Left lung (tissue), 4 donors: ENCODE measurements at regions not wholly inside any gene's neighbourhood (a gene's known extent, or its start where the extent isn't known, plus 50 kb on each side); places are given as distances from the start of the nearest gene placed in this dataset.
A peak's percentile ranks its signal among the peaks of the same experiment; 100 is the strongest.

ENCODE experiments used
- ATAC-seq: fragments of 200-7000 bp; cut with Tn5 transposase; one replicate; pipeline ENCODE4 v1.9.1; 2020; ENCODE audit warnings: moderate library complexity
- DNase-seq, 4 donors: peaks; one replicate each; pipeline ENCODE4 v3.0.0-alpha.2; 2013 to 2020
- H3K27ac ChIP-seq, 2 donors: fragments of 200-600 bp; sonication (generic) in 1 of 2; one replicate each; pipeline versions ENCODE4 v1.5.0 to v1.8.0; 2020 to 2021
- H3K27me3 ChIP-seq, 2 donors: fragments of 200-600 bp; sonication (generic) in 1 of 2; one replicate each; pipeline versions ENCODE4 v1.5.0 to v1.8.0; 2020 to 2021
- H3K36me3 ChIP-seq, 2 donors: fragments of 200-600 bp; sonication (generic) in 1 of 2; one replicate each; pipeline versions ENCODE4 v1.5.0 to v1.8.0; 2020 to 2021
- H3K4me1 ChIP-seq, 2 donors: fragments of 200-600 bp; one replicate each; pipeline ENCODE4 v1.8.0; 2021
- H3K4me3 ChIP-seq, 2 donors: fragments of 200-600 bp; sonication (generic) in 1 of 2; one replicate each; pipeline versions ENCODE4 v1.5.0 to v1.8.0; 2020 to 2021; ENCODE audit warnings: mild to moderate bottlenecking in 1 of 2
- H3K9me3 ChIP-seq, 2 donors: fragments of 200-600 bp; sonication (generic) in 1 of 2; one replicate each; pipeline versions ENCODE4 v1.5.0 to v1.8.0; 2020 to 2021
- intact Hi-C, 2 donors: fragments of 100-400 bp; cut with DNase I; formaldehyde crosslinking; loops; one replicate each; pipeline versions ENCODE4 v1.11.2 to v1.14.2; 2022
- TF ChIP-seq, protein P1 (sequence below), 2 donors: fragments of 200-600 bp; sonication (generic) in 1 of 2; IDR thresholded peaks; one replicate each; pipeline versions ENCODE4 v1.5.0 to v1.8.0; 2021; ENCODE audit warnings: antibody characterized with exemption in 2 of 2
- donor health status: DM: no; HTN: yes; CAD: no.
- donor health status: DM: no; HTN: no; CAD: no.

- H3K36me3 ChIP-seq: no peaks in the 10 kb centered on the region
- no peak overlapping the region for H3K4me3 ChIP-seq
- H3K27me3 ChIP-seq: no peaks in the 10 kb centered on the region
- DNase-seq (no peak), ATAC-seq (no peak)
- intact Hi-C loops: no loop called here
- H3K27ac ChIP-seq: no peak overlapping the region
- H3K9me3 ChIP-seq: no peaks in the 10 kb centered on the region
- TF ChIP-seq, protein P1, sequence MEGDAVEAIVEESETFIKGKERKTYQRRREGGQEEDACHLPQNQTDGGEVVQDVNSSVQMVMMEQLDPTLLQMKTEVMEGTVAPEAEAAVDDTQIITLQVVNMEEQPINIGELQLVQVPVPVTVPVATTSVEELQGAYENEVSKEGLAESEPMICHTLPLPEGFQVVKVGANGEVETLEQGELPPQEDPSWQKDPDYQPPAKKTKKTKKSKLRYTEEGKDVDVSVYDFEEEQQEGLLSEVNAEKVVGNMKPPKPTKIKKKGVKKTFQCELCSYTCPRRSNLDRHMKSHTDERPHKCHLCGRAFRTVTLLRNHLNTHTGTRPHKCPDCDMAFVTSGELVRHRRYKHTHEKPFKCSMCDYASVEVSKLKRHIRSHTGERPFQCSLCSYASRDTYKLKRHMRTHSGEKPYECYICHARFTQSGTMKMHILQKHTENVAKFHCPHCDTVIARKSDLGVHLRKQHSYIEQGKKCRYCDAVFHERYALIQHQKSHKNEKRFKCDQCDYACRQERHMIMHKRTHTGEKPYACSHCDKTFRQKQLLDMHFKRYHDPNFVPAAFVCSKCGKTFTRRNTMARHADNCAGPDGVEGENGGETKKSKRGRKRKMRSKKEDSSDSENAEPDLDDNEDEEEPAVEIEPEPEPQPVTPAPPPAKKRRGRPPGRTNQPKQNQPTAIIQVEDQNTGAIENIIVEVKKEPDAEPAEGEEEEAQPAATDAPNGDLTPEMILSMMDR (IDR thresholded peaks at IDR 0.05): no peak
- peaks cover 0 to 9% of the 10 kb centered on the region in 2 donors for H3K4me1 ChIP-seq
These were observed 820.1 kb upstream of the AMELY start for GRCh38 chrY:7731651-7732050.

- TF ChIP-seq, protein P1 (IDR thresholded peaks at IDR 0.05): no peak
- Histone ChIP-seq H3K36me3 (no peaks in the 10 kb centered on the region), H3K27me3 (no peaks in the 10 kb centered on the region), H3K27ac (peak overlapping the region in 1 of 2 donors; percentile 53), H3K4me3 (no peak overlapping the region), H3K9me3 (no peaks in the 10 kb centered on the region), H3K4me1 (peaks cover 0 to 9% of the 10 kb centered on the region in 2 donors)
- intact Hi-C loops: no loop called here
- DNase-seq (no peak), ATAC-seq (no peak)
These were observed 819.1 kb upstream of the AMELY start for GRCh38 chrY:7730664-7731063.

GRCh38 chrY:7730071-7730470 is 818.5 kb upstream of the AMELY start:
- Histone ChIP-seq H3K27me3 (no peaks in the 10 kb centered on the region), H3K4me3 (no peak overlapping the region), H3K4me1 (peaks cover 0 to 9% of the 10 kb centered on the region in 2 donors), H3K36me3 (no peaks in the 10 kb centered on the region), H3K27ac (peak overlapping the region in 1 of 2 donors; percentile 53), H3K9me3 (no peaks in the 10 kb centered on the region)
- TF ChIP-seq, protein P1 (IDR thresholded peaks at IDR 0.05): no peak
- DNase-seq (no peak), ATAC-seq (no peak)
- intact Hi-C loops: no loop called here

- TF ChIP-seq, protein P1 (IDR thresholded peaks at IDR 0.05): no peak
- DNase-seq: no peak
- Histone ChIP-seq H3K4me1 (peaks cover 0 to 14% of the 10 kb centered on the region in 2 donors), H3K27ac (peak overlapping the region in 1 of 2 donors; percentile 53), H3K27me3 (no peaks in the 10 kb centered on the region), H3K4me3 (no peak overlapping the region), H3K36me3 (no peaks in the 10 kb centered on the region), H3K9me3 (no peaks in the 10 kb centered on the region)
- ATAC-seq: no peak
- intact Hi-C loops: no loop called here
These were observed 817.9 kb upstream of the AMELY start for GRCh38 chrY:7729318-7730011.

- H3K4me3 ChIP-seq: no peak overlapping the region
- intact Hi-C loops: no loop called here
- H3K9me3 ChIP-seq: no peaks in the 10 kb centered on the region
- H3K4me1 ChIP-seq: peaks cover 0 to 17% of the 10 kb centered on the region in 2 donors
- no peak for DNase-seq
- no peak overlapping the region for H3K27ac ChIP-seq
- no peaks in the 10 kb centered on the region for H3K36me3 ChIP-seq
- no peaks in the 10 kb centered on the region for H3K27me3 ChIP-seq
- TF ChIP-seq, protein P1 (IDR thresholded peaks at IDR 0.05): no peak
- no peak for ATAC-seq
These were observed 817.4 kb upstream of the AMELY start for GRCh38 chrY:7728935-7729317.
